SKM-1 (cell line): ENCODE measurements at regions not wholly inside any gene's neighbourhood (a gene's known extent, or its start where the extent isn't known, plus 50 kb on each side); places are given as distances from the start of the nearest gene placed in this dataset.

Source experiments
- DNase-seq: peaks from one replicate; lab custom pipeline; 2025; ENCODE audit not compliant: unreplicated experiment; lab: John Stamatoyannopoulos, UW

GRCh38 chr10:8588135-8588534 is 533.6 kb downstream of the GATA3 start:
- DNase-seq = no peak

DNA sequence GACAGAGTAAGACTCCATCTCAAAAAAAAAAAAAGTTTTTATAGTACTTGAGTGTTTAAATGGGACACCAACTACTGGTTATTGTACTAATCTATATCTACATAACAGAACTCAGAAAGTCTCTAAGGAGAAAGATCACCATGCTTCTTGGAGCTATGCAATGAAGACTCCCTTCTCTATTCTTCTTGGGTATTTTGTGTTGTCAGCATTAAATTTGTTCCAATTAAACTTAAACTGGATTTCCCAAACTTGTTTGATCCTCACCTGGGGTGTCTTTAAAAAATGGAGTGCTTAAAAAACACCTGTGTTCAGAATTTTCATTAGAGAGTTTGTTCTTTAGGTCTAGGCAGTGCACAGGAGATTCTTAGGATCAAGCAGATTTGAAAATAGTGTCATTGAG is 536.0 kb downstream of the GATA3 start:
- DNase-seq = no peak

GRCh38 chr10:8591640-8592039 is 537.2 kb downstream of the GATA3 start:
- no peak for DNase-seq

DNA sequence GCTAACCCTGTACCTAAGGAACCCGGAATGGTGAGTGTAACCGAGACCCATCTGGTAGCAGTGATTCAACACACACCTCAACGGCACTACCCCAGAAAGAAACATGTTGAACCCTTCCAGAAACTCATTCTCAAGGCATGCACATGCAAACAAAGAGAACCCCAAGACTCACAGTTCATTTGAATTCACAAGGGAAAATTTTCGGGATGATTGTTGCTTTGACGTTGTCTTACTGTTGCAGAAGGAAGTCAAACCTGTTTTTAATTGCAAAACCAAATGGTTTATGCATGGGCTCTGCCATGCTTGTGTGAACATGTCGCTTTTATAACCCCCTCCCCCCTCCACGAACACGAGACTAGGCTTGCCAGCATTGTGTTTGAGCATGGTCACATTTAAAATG is 539.7 kb downstream of the GATA3 start:
- DNase-seq = no peak

DNA sequence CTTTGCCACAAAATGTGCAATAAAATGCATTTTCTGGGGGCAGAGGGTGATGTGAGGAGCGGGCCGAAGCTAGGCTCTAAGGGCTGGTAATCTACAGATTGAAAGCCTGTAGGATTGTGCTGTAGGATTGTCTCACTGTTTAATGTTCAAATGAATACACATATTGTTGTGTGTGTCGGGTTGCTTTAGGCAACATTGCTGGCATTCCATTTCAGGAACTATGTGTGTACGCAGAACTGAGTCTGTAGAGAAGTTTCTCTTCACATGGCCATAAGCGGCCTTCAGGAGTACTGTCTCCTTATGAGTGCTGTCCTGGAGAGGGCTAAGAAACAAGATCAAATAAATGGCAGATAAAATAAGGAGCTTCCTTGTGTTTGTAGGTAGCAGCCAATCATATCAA is 540.2 kb downstream of the GATA3 start:
- no peak for DNase-seq

- DNase-seq = no peak
Measured at GRCh38 chr10:8595140-8595539, 540.7 kb downstream of the GATA3 start.

DNA sequence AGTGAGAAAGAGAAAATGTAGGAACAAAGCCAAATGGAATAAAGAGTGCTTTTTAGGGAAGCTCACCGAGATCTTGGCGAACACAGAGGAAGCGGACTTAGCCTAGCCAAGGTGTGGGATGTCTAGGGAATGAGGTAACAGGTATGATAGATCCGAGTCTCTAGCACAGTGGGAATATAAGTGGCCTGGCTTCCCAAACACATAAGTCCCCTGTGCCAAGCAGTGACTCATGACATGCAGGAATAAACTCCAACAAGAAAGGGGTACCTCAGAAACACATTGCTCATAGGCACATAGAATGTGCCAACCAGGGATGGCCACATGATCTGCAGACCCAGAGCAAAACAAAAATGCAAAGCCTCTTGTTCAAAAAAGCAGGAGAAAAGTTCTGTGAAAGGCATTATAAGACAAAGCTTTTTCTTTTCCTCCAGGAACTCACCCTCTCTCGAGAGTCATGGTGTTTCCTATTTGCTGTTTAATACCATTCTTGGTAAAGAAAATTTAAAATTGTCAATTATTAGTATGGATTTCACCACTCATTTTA is 542.5 kb downstream of the GATA3 start:
- no peak for DNase-seq

GRCh38 chr10:8600192-8600591 is 545.7 kb downstream of the GATA3 start:
- DNase-seq = no peak

- DNase-seq = no peak
Measured at GRCh38 chr10:8602821-8603220, 548.3 kb downstream of the GATA3 start.

DNA sequence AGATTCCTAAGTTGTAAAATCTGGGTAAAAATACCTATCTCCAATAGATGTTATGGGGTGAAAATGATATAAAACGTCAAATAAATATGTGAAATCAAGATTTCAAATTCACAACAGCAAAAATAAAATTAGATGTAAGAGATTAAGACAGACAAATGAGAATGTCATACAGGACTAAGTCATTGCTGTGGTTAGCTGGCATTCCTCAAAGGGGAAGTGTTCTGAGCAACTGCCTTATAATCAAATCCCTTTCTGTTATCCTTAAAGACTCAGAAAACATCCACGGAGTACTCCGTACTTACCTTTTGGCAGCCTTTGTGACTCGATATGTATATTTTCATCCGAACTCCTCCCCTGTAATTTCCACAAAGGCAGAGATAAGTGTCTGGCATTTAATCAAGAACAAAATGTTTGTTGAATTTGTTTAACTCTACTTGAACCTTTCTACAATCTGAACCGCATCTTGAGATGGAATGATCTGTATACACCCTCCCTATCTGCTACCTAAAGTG is 559.6 kb downstream of the GATA3 start:
- DNase-seq = no peak

- no peak for DNase-seq
Measured at GRCh38 chr10:8615118-8615517, 560.6 kb downstream of the GATA3 start.

DNA sequence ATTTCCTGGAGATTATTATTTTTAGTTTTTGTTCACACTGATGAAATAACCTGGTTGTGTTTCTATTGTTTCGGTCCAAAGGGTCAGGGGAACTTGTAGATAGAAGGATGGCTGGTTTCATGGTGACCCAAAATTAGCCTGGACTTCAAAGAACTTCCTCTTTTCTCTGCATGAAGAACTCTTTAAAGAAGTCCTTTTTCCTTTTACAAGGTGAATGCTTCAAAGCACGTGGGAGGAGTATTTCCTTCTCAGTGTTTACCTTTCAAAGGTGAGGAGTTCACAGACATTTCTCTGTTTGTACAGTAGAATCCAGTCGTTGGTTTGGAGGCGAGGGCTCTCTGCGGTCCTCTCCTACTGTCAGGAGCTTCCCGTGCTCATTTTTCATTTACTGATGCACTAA is 561.7 kb downstream of the GATA3 start:
- no peak for DNase-seq

DNA sequence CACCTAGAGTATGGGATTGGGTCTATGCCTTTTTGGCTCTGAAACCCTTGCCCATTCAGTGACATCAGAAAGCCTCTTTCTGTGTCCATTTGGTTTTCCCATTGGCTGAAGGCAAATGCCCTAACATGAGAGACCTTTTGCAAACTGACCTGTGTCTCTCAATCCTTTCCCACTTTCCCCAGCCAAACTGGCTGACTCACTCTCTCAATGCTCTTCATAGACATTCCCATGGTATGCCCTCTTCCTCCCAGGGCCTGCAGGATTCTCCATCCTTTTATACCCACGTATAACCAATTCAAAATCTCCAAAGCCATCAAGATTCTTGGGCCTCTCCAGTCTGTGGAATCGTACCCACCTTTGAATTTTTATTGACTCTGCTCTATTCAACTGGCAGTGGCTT is 563.3 kb downstream of the GATA3 start:
- no peak for DNase-seq

GRCh38 chr10:8618834-8619233 is 564.3 kb downstream of the GATA3 start:
- DNase-seq = no peak

DNA sequence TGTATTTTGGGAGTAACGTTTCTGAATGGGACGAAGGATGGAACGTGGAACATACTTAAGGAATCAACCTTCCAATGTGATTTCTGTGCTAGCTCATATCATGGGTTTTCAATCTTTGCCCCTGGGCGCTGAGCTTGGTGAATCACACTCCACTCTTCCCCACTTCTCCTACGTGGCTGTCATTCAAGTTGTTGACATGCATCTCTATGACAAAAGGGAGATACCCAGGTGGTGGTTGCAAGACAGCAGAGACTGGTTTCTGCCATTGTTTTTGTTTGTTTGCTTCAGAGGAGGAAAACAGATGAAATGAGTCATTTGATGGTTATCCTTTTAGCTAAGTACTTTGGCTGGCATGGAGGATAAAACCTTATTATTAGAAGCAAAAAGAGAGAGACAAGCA is 573.9 kb downstream of the GATA3 start:
- no peak for DNase-seq

- no peak for DNase-seq
Measured at GRCh38 chr10:8633909-8634308, 579.4 kb downstream of the GATA3 start.

- DNase-seq = no peak
Measured at GRCh38 chr10:8636371-8636770, 581.9 kb downstream of the GATA3 start.

GRCh38 chr10:8637640-8638039 is 583.2 kb downstream of the GATA3 start:
- DNase-seq = no peak

DNA sequence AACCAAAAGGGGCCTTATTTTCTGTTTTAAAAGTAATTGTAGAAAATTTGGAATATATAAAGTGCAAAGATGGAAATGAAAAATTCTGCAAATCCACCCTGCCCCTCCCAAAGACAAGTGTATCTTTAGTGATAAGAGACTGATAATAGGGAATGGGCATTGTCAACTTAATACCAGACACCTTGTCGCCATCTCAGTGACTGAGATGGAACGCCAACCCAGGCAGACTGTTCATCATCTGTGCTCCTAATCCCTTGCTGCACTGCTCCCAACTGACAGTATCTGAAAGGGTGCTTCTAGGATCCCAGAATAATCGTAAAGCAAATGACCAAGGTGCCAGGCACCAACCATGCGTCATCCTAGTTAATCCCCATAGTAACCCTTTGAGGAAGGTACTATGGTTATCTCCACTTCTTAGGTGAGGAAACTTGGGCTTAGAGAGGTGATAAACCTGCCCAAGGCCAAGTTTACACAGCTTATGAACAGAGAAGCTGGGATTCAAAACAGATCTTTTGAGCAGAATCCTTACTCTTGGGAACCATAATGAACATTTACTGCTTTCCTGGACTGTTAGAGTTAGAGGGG is 583.7 kb downstream of the GATA3 start:
- DNase-seq = no peak

DNA sequence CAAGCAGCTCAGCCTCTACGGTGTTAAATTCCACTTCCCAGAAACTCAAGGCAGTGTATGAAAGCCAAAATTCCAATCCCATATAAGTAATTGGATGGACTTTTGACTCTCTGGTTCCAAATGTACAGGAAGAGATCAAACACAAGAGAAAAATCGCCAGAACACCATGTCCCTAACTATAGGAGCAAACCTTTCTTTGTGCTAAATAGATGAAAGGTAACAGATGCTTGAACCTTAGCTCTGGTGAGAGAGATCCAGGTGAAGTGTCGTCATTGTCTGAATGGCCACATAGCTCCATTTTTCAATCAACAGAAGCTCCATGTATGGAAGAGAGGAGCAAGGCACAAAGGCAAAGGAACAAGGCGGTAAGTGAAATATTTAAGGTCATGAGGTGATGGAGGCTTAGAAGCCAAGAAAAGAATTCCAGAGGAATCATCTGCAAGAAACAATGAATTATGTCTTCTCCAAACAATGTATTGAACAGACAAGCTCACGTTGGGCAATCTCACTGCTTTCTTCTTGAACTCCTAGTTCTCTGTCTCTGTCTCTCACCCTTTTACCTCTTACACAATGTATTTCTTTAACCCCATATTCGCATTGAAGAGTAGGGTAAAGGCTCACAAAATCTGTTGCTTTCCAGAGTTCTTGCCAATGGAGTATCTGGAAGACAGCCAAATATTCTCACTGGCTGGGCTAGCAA is 585.1 kb downstream of the GATA3 start:
- DNase-seq = no peak

- DNase-seq = no peak
Measured at GRCh38 chr10:8640301-8640700, 585.8 kb downstream of the GATA3 start.

DNA sequence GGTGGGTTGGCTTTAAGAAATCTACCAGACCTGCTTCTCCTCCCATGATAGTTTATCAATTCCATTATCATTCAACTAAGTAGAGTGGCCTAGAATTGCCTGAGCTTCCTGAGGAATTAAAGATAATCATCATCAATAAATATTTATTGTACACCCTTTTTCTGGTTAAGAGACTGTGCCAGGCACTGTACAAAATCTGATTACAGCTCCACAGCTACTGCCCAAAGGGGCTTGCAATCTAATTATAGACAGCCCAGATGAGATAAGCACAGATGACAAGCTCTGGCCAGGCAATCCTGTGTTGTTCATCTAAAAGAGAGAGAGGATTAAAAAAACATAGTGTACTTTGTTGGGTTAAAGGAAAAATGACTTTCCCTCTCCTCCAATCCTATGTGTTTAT is 586.4 kb downstream of the GATA3 start:
- no peak for DNase-seq

DNA sequence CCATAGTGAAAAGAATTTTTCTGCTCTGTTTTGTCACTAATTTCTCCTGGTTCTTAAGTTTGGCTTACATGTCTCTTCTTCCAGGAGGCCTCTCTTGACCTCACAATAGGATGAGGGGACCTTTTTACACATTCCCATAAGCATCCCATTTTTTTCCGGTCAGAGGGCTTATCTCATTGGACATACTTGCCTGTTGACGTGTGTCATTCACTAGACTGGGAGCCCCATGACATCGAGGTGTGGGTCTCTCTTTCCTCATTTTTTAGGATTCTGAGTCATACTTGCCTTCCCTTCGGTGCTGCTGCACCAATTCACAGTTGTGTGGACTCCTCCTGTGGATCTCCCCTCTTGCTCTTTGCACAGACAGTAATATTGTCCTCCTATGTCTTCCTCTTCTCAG is 601.8 kb downstream of the GATA3 start:
- DNase-seq = no peak
